Skin of body (tissue), 1 donor: ENCODE measurements at regions not wholly inside any gene's neighbourhood (a gene's known extent, or its start where the extent isn't known, plus 50 kb on each side); places are given as distances from the start of the nearest gene placed in this dataset.

Experiments used
- DNase-seq: peaks from one replicate; lab custom pipeline; 2025; lab: John Stamatoyannopoulos, UW

DNA sequence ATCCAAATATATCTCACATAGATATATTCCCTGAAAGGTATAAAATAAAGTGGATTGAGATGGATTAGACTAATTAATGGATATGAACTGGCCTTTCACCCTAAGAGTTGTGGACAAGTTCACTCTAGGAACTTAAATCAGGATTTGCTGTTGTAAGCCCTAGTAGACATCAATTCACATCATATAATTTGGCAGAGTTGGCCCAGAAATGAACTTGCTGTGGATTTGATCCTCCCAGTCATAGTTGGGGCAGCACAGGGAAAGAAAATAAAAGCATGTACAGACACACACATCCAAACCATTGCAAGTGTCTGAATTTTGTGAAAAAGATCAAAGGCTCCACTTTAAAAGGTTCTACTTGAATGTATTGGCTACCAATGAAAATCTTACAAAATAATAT, 734.7 kb upstream of the NR2F2 start:
- DNase-seq = no peak

DNA sequence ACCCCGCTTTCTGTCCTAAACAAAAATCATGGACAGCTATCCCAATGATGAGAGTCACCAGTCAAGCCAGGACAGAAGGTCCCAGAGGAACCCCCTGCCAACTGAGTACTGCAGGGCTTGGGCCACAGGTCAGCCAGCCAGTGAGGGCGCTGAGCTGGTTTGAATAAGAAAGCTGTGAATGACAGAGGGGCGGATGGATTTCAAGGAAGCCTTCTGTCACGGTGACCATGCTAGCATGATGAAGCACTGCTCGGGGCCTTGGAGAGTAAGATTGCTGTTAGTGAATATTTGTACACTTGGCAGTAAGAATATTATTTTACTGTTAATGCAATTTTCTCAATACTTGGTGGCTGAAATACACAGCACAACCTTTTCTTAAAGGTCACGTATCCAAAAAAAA, 734.0 kb upstream of the NR2F2 start:
- no peak for DNase-seq

DNA sequence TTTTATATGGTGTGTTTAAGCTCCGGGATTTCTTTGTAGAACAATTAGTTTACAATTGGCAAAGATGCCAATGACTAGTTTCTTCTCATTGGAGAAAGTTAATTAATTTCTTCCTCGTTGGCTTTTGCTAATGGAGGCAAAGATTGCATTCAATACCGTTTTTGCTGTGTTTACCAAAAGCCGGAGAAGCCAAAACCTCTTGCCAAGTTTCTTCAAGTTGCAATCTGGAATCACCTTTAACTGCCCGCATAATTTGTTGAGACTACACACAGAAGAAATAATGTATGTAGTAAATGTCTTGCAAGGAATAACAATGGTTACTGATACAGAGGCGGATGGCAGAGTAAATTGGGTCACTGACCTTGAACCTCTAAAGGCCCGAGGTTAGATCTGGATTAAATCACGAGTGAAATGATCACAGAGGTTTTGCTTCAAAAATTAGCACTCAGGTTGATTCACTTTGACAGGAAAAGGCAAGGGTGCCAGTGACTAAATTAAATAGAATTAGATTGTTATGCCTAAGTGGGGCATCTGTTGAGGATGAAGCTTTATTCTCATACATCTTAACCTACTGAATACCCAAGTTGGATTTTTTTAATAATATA, 732.1 kb upstream of the NR2F2 start:
- DNase-seq = no peak

DNA sequence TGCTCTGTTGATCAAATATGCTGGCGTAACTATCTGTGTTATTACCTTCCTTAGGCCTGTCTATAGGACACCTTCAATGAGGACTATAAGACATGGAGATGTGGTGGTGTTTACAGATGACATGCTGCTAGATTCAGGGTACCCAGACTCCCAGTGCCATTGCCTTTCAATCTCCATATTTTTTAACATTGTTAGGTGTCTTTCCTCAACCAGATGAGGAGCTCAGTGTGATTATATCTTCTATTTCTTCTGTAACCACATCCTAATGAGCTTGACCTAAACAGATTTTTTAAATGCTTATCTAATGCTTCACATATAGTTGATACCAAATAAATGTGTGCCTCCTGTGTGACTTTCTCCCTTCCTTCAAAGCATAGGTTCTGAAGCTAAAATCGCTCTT, 730.1 kb upstream of the NR2F2 start:
- DNase-seq = no peak

DNA sequence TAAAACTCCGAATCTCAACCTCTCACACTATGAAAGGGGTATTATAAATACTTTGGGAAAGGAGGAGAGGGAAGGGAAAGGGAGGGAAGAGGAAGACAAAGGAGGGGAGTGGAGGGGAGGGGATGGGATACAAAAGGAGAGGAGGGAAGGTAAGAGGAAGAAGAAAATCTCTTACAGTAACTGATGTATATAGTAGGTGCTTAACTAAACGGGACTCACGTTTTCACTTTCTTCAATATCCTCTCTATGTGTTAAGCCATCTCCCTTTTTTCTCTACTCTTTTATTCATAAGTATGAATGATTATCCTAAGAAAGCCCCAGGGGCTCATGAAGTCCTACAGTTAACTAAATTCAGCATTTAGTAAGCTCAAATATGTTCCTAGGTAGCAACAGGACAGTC, 729.6 kb upstream of the NR2F2 start:
- DNase-seq = no peak

DNA sequence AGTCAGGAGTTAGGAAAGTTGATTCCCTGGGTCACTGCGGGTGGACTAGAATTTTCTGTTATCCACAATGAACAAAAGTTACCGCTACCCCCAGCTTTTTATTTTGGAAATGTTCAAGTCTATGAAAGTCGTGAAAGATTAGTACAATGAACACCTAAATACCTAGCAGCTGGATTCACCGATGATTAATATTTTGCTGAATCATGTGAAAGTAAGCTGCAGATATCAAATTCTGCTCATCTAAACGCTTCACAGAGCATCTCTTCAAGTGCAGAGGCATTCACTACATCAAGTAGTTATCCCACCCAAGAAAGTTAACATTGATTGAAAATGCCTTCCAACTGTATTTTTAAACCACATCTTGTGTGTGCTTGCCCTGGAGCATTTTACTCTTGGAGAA, 729.0 kb upstream of the NR2F2 start:
- DNase-seq = no peak

DNA sequence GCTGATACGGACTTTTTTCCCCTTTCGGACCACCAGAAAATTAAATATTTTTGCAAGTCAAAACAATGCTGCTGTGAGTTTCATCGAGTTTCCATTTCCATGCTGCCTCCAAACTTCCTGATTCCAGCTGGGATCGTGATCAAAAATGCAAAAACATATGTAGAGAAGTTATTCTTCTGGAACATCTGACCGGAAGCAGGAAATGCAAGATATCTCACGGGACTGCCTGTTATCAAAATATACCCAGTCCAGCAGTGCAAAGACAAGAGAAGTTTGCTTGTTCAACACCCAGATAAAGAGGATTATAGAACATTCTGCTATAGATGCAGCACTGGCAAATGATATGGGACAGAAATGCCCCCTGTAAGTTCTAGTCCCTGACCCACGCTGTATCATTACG, 726.7 kb upstream of the NR2F2 start:
- DNase-seq = peak; percentile 85

DNA sequence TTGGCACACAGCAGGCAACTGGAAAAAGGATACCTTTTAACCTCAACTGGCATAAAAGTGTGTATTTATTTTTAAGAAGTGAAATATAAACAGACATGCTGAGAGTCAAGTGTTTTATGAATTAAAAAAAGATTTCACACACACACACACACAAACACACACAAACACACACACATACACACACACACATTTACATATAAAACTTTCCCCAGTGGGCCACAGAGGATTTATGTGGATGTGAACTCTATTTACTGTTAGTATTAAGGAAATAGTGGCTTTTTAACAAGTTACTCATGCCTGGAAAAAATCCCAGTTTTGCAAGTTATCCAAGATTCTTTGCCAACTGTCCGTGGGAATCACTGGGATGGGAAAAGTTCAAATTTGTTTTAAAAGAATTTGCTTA, 725.9 kb upstream of the NR2F2 start:
- DNase-seq = peak; percentile 85

DNA sequence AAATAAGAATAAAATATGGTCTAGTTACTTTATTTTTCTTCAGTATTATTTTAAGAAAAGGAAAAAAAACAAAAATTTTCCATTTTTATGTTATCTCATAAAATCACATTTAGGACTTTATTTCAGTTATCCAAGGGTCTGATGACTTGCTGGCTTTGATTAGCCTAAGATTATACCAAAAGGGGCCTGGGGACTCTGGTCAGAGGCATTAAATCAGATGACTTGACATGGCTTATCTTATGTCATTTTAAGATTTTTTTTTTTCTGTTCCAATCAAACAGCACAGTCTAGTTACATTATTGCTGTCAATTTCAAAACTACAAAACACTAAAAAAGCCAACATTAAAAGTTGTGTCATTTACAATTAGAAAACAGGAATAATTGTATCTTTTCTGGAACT, 725.4 kb upstream of the NR2F2 start:
- DNase-seq = no peak

DNA sequence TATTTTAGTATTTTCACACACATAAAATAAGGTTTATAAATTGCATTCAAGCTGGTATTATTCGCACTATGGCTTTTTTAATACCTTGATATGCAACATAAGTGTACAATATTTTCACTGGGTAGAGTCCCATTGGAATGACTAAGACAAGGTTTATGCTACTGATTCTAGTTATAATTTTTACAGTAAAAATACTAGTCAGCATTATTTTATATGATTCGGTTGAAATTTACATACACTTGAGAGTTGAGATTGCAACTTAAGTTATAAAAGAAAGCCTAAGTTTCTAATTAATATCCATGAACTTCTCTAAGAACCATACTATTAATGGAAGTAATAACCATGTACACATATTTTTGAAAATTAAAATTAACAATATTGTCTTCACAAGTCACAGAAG, 723.9 kb upstream of the NR2F2 start:
- DNase-seq = no peak

DNA sequence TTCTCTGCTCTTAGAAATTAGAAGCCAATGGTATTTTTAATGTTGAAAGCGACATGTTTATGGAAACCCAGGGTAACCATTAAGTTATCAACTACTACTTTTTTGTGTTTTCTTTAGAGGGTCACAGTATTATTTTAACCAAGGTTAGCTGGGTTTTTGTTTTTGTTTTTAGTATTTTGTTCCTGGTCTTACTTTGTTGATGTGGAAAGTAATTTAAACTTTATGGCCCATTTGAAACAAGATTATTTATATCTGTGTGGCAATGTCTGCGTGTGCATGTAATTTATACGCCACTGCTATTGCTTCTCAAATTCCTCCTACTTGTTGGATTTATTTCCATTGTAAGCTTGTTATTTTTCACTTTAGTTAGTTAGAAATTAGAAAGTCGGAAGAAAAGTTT, 722.1 kb upstream of the NR2F2 start:
- DNase-seq = no peak

DNA sequence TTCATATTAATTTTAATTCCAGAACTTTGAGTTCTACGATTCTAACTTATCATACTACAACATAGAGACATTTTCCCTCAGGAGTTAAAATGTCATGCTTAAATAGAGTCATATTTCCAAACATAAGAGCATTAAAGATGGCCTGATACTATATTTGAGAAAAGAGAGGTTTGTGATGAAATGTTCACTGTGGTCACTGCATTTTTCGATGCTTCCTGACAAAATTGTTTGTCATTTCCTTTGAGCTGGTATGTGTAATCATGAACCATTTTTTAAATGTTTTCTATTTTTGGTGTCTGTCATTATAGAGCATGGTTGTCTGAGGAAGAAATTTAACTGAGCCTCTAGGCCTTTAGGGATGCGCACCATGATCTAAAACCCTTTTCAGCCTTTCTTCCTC, 721.4 kb upstream of the NR2F2 start:
- no peak for DNase-seq

DNA sequence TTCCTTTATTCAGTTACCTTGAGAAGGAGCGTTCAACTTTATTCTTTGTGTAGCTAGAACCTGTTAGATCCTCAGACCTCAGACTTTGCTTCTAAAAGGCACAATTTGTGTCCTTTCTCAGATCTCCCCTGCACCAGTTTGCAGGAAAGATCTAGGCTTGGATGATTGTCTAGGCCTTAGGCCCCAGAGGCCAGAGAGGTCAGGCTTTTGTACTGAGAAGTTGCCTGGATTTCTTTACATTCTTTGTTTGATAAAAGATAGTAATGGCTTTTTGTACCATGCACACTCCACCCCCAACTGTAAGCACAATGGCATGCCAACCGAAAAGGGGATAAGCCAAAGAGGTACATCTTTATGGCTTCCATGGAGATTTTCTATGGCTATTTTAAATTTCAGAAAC, 719.6 kb upstream of the NR2F2 start:
- DNase-seq = no peak

DNA sequence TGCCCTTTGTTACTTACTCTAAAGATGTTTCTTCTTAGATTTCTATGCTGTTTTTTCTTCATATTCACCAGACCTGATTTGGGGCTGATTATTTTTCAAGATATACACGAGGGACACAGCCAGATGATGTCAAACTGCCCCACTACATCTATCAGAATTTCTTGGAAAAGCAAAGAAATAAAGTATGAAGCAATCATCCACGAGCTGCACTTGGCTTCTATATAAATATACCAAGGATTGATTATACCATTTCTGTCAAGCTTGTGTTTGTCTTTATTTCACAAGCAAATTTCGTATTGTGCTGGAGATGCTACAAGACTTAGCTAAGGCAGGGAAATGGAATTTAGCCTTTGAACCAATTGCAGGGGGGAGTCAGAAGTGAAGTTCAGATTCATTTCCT, 715.1 kb upstream of the NR2F2 start:
- no peak for DNase-seq

DNA sequence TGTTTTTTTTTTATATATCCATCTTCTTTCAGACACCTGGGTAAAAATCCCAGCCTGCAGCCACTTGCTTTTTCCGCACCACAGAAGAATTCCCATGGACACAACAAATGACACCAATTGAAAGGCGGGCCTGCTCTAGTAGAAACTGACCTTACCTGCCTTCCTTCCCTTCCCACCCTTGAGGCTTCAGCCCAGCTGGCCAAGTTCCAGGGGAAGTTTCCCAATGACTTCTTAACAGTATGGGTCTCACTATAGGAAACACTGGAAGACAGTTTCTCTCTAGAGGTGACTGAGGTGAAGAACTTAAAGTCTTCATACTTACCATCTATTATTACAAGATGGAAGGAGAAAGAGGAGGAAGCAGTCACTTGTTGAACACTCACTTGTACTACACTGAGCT, 714.2 kb upstream of the NR2F2 start:
- DNase-seq = no peak

DNA sequence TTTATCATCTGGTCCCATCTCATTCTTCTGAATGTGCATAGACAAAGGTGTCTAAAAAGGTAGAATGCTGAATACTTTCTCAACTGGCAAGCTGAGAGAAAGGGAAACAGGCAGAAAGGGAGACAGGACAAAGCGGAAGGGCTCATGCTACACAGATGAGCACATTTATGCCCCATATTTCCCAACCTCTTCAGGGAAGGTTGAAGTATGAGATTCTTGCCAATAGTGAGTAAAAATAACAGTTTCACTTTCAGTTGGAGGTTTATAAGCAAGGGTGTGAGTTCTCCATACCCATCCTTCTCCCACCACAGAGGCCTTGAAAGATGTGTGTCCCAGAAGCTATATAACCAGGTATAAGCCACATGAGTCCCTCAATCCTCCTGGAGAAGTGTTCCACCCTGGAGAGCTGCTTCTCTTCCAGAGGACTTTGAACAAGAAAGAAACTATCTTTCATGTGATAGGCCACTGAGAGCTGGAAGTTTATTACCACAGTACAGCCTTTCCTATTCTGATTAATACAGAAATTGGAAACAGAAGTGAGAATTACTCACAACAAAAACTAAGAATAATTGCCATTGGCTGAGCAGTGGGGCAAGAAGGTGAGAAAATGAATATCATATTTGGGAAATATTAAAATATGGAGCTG, 709.4 kb upstream of the NR2F2 start:
- DNase-seq = no peak

DNA sequence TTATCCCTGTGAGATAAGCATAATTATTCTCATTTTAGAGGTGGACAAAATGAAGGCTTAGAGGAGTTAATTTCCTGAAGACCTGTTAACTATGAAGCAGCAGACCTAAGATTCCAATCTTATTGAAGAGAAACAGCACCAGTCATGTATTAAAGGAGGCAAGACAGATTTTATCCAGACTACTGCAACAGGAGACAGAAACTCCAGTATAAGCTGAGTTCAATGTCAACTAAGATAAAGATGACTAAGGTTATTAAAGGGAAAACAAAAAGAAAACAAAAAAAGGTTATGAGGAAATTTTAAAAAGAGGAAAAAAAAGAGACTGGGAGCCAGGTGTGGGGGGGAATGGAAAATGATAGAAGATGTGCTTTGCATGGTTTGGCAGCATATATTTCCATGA, 707.7 kb upstream of the NR2F2 start:
- no peak for DNase-seq

DNA sequence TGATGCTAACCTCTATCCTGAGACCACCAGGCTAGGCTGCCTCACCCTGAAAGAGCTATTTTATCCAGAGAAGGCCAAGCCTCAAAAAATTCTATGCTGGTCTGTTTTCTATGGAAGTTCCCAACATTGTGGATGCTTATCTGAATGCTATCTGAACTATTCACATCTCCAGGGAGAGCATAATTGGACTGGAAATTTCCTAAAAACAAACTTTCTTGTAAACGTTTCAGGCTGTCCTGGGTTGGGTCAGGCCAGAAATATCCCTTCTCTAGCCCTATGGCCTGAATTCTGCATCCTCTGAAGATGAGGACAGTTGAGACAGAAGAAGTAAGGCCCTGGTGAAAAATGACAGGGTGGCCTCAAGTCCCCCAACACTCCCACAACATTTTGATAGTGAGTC, 706.4 kb upstream of the NR2F2 start:
- DNase-seq = no peak

DNA sequence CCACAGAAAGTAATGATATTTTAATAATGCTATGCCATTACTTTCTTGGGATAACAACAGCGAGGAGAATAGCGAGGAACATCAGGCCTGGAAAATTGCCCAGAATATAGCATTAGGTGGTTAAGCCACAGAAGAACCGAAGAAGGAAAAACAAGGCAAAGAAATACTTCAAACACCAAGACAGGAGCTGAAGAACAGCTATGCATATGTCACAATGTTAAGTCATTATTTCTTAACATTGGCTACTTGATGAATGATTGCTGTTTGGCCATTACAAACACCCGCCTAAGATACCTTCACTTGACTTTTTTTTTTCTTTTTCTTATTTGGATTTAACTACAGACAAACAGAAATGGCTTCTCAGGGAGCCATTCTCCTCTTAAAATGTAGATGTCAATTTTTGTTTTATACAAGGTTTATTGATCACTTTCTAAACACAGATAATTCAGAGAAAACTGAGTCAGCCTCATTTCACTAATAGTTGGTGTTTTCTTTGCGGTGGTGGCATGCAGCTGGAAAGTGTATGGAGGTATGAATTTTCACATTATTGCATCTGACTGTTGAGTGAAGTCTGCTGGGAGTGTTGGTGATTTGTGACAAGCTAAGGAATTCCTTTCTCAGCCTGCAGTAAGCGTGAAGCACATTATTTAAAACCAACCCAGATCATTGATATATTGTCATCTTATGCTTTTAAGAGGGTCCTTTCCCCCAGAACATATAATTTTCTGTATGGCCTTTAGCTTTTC, 705.7 kb upstream of the NR2F2 start:
- DNase-seq = no peak

DNA sequence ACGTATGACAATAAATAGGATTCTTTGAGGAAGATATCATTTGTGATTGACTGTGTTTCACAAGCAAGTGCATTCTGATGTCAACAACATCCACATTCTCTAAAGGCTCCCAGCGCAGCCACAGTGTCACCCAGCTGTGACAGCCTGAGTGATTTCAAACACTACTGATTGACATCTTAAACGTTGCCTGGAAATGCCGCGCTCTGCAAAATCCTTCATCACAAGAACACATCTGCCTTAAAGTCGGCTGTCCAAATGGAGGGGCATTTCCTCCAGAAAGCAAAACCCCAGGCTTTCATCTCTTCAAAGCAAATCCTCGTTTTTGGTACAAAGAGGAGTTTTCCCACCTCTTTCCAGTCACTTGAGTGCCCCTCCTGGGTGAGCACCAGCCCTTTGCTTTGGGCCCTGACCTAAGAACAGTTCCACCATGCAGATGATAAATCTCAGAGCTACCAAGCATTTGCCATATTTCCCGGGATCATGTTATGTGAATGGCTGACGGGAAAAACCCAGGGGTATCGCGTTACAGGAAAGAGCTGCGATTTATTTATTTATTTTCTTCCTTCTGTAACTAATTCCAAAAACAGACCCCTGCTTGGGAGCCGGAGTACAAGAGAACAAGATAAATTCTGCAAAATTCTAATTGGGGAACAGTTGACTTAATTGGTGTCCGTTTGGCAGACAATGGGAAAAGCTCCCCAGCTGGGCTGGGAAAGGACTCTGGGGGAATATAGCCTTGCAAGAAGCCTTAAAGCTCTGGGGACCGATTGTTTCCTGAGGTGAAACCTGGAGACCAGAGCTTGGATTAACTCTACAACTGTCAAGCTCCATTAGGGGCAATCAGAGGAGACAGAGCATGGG, 703.8 kb upstream of the NR2F2 start:
- DNase-seq = no peak

DNA sequence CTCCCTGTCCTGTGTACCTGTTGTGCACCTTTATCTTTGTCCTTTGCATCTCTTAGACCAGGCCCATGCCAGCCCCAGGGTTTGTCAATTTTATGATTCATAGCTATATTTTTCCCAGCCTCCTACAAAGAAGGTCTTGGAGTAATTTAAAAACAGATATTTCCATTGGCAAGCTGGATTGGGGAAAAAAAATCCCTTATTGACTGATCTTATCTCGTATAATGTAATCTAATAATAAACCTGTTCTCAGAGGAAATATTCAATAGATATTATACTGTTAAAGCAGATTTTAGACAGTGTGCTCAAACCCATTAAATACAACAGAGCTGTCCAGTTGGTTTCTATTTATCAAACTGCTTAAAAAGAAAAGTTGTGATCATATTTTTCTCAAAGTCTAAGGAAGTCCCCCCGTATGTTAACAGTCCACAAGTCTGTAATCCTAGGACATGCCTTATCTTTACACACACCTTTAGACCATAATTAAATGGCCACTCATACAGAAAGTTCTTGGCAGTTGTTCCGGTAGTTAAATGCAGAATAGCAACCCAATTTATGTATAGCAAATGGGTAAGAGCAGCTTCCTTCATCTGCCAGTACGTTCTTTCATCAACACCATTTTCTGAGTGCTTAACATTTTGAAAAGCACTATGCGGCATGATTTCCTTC, 700.9 kb upstream of the NR2F2 start:
- no peak for DNase-seq

DNA sequence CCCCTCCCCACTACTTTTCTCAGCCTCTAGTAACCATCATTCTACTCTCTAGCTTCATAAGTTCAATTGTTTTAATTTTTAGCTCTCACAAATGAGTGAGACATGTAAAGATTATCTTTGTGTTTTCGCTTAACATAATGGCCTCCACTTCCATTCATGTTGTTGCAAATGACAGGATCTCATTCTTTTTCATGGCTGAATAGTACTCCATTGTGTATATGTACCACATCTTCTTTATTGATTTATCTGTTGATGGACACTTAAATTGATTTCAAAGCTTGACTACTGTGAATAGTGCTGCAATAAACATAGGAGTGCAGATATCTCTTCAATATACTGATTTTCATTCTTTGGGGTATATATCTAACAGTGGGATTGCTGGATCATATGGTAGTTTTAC, 699.8 kb upstream of the NR2F2 start:
- DNase-seq = no peak
